ENCODE measurements at regions not wholly inside any gene's neighbourhood (a gene's known extent, or its start where the extent isn't known, plus 50 kb on each side); places are given as distances from the start of the nearest gene placed in this dataset.

- DNase-seq = no peak
Measured at GRCh38 chrX:27924718-27925117, 56.5 kb downstream of the DCAF8L1 start.

DNA sequence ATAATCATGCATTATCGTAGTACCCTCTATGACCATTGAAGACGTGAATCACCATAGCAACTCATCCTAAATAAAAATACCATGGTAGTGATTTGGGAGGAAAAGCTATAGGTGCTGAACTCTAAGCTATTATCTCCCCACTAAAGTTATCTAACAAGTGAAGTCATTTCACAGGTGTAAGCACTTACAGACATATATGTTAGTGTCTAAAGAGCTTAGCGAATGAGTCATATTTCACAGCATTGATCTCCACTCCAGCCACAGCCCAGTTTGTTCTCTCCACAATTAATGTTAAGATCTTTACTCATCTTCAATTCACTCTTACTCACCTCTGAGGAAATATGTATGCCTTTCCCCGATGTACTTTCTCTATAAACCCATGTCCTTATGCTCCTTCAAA is 57.0 kb downstream of the DCAF8L1 start:
- no peak for DNase-seq

GRCh38 chrX:27918799-27919198 is 62.5 kb downstream of the DCAF8L1 start:
- DNase-seq = peak; percentile 17

- DNase-seq = no peak
Measured at GRCh38 chrX:27917713-27918500, 63.3 kb downstream of the DCAF8L1 start.

DNA sequence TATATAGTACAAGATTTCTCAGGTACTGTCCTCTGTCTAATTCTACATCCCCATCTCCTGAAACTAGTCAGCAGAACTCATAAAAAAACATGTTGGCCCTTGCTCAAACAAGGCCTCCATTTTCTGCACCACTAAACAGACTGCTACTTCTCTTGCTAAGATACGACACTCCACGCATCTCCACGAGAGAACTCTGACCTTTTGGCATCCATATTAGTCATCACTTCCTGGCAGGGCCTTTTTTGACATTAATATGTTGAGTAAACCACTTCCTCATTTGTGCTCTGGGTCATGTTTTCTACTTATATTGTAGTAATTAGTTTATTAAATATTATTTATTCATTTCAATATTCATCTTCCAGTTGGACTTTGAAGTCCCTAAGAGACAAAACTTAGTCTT is 65.6 kb downstream of the DCAF8L1 start:
- no peak for DNase-seq

- no peak for DNase-seq
Measured at GRCh38 chrX:27910412-27910811, 70.8 kb downstream of the DCAF8L1 start.

DNA sequence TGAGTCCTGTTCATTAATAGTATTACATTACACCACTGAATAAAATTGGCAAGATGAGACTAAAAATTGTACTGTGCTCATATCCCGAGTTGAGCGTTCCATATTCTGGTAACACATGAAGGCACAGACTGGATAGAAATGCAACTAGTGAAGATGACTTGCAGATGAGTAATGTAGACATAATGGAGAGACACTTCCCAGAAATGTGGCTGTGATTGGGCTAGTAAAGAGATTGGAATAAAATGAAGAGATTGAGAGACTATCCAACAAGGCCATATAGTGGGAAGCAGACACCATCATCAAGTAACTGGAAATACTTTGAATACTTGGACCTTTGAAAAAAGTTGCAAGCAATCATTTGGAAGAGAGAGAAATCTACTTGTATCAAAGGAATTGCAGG is 77.3 kb downstream of the DCAF8L1 start:
- DNase-seq = no peak

- DNase-seq = no peak
Measured at GRCh38 chrX:27893871-27894270, 86.1 kb downstream of the MAGEB10 start.

DNA sequence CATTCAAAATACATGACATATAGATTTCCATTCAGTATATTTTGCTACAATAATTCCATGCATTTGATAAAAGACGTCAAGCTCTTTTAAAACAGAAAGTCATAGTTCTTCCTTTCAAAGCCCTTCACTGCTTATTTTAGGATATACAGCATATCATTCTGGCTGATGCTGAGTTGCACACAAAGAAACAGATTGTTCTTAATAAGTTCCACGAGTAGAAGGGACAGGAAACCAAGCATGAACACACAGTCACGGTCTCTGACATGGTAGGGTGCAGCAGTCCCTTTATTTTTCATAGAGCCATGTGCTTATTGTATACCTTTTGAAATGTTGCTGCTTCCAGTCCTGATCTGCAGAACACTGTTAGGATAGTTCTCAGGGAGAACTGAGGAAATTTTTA is 85.4 kb downstream of the MAGEB10 start:
- DNase-seq = no peak

GRCh38 chrX:27890611-27891010 is 82.8 kb downstream of the MAGEB10 start:
- DNase-seq = no peak

- no peak for DNase-seq
Measured at GRCh38 chrX:27889878-27890277, 82.1 kb downstream of the MAGEB10 start.

DNA sequence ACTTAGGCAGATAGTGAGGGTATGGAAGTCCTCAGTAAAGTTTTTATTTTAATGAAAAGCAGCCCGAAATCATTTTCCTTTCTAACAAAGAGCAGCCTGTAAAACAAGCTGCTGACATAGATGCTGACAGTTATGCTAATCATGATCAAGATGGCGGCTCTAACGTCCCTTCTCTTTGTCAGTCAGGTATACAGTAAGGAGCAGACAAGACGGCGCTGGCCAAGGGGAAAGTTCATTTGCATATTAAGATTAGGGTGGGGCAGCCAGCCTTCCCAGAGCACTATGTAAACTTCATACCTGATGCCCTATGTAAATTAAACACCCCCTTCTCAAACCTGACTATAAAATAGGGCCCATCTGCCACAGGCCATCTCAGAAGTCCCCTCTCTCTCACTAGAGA is 76.9 kb downstream of the MAGEB10 start:
- no peak for DNase-seq

- DNase-seq = no peak
Measured at GRCh38 chrX:27883468-27884092, 75.8 kb downstream of the MAGEB10 start.

DNA sequence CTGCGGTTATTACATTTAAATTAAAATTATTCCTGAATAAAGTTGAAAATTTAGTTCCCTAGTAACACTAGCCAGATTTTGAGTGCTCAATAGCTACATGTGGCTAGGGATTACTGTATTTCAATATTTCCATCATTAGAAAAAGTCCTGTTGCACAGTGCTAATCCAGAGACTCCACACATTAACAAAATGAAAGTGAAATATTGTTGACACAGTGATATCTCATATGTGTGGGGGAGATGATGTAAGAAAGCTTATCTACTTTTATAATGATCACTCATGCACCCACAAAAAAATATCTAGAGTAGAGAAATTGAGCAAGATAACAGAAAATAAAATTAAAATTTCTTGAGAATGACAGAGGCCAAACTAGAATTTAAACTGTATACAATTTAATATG is 74.9 kb downstream of the MAGEB10 start:
- DNase-seq = no peak

GRCh38 chrX:27878862-27879261 is 71.1 kb downstream of the MAGEB10 start:
- DNase-seq = no peak
